ENCODE measurements at regions not wholly inside any gene's neighbourhood (a gene's known extent, or its start where the extent isn't known, plus 50 kb on each side); places are given as distances from the start of the nearest gene placed in this dataset.

DNA sequence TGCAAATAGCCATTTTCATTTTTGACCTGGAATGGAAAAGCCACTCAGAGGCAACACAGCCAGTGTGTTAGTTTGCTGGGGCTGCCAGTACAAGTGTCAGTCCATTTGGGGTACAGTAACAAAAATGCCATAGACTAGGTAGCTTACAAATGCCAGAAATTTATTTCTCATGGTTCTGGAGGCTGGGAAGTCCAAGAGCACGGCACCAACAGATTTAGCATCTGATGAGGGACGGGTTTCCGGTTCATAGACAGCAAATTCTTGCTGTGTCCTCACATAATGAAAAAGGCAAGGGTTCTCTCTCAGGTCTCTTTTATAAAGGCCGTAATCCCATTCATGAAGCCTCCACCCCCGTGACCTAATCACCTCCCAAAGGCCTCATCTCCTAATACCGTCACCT is 418.2 kb downstream of the TYW1 start:
- TF ChIP-seq, protein P1, sequence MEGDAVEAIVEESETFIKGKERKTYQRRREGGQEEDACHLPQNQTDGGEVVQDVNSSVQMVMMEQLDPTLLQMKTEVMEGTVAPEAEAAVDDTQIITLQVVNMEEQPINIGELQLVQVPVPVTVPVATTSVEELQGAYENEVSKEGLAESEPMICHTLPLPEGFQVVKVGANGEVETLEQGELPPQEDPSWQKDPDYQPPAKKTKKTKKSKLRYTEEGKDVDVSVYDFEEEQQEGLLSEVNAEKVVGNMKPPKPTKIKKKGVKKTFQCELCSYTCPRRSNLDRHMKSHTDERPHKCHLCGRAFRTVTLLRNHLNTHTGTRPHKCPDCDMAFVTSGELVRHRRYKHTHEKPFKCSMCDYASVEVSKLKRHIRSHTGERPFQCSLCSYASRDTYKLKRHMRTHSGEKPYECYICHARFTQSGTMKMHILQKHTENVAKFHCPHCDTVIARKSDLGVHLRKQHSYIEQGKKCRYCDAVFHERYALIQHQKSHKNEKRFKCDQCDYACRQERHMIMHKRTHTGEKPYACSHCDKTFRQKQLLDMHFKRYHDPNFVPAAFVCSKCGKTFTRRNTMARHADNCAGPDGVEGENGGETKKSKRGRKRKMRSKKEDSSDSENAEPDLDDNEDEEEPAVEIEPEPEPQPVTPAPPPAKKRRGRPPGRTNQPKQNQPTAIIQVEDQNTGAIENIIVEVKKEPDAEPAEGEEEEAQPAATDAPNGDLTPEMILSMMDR (IDR thresholded peaks at IDR 0.05) = no peak
- TF ChIP-seq POLR2AphosphoS5 (IDR thresholded peaks at IDR 0.05) = no peak
- no peak for TF ChIP-seq EP300 (IDR thresholded peaks at IDR 0.05)

Data from esophagus muscularis mucosa (tissue), 4 donors.